ENCODE measurements at regions not wholly inside any gene's neighbourhood (a gene's known extent, or its start where the extent isn't known, plus 50 kb on each side); places are given as distances from the start of the nearest gene placed in this dataset.

DNA sequence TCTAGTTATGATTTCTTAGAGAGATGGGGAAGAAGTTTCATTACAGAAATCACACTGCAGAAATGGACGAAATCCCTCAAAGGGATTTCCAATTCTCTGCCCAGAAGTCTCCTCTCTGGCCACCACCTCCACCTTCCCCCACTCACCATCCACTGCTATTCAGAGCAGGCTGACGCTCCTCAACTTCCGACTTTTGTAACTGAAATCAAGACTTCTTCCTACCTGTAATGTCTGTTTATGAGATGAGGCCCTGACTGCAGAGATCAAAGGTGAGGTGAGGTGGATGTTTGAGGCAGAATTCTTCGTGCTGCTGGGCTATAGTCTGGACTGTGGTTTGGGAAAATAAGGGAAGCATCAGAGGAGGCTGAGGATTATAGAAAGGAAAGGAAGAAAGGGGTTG, 385.2 kb upstream of the ARID1B start:
- H3K27ac ChIP-seq (ENCODE audit: low read depth, low read length): no peak overlapping the region
- 63 to 85% (median 81%) methylated on average over 4 of the region's 4 CpGs for WGBS, 3 donors

- no peak overlapping the region for H3K27ac ChIP-seq (ENCODE audit: low read depth, low read length)
- 67 to 71% (median 70%) methylated on average over 11 of the region's 11 CpGs for WGBS, 3 donors
These were observed 386.0 kb upstream of the ARID1B start for GRCh38 chr6:156391061-156391672.

GRCh38 chr6:156390621-156391020, 386.6 kb upstream of the ARID1B start:
- H3K27ac ChIP-seq (ENCODE audit: low read depth, low read length): no peak overlapping the region
- WGBS, 3 donors: 74 to 87% (median 82%) methylated on average over 3 of the region's 3 CpGs

DNA sequence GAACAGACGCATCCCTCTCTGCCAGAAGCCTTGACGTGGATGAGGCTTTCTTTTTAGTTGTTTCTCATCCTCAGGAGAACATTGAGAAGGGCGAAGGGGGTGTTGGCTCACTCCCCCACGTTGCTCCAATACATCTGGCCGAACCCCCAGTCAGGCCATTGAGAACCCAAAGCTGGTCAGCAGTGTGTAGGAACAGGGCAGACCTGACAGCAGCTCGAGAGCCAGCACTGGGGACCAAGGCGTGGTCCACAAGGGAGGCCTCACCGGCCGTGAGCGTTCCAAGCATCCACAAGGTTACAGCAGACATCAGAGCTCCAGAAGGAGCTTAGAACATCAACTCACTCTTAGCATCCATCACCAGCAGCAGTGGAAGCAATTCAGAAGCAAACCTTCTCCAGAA, 387.9 kb upstream of the ARID1B start:
- 85 to 89% (median 89%) methylated on average over 10 of the region's 10 CpGs for WGBS, 3 donors

DNA sequence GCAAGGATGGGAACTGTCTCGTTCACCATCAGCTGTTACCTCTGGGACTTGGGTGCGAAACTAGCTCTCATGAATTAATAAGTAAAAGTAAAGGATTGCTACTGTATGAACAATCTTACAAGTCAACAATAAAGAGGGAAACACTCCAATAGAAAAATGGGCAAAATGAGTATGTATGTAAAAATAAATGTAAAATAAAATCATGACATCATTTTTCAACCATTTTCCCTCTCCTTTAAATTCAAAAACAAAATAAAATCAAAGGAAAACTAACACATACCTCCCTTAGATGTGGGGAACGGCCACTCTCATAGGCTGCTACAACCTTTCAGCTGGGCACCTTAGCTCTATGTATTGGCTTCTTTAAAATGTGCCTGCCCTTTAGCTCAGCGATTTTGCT, 389.7 kb upstream of the ARID1B start:
- no peak overlapping the region for H3K27ac ChIP-seq (ENCODE audit: low read depth, low read length)
- 89 to 93% (median 91%) methylated on average over 4 of the region's 4 CpGs for WGBS, 3 donors

More for the DNA sequence above, 387.9 kb upstream of the ARID1B start:
- no peak overlapping the region for H3K27ac ChIP-seq (ENCODE audit: low read depth, low read length)

- no peak overlapping the region for H3K27ac ChIP-seq (ENCODE audit: low read depth, low read length)
- 83 to 98% (median 93%) methylated on average over 2 of the region's 2 CpGs for WGBS, 3 donors
These were observed 394.1 kb upstream of the ARID1B start for GRCh38 chr6:156383059-156383458.

GRCh38 chr6:156379392-156380289, 397.5 kb upstream of the ARID1B start:
- no peak overlapping the region for H3K27ac ChIP-seq (ENCODE audit: low read depth, low read length)

GRCh38 chr6:156378853-156379252, 398.3 kb upstream of the ARID1B start:
- no peak overlapping the region for H3K27ac ChIP-seq (ENCODE audit: low read depth, low read length)
- WGBS, 3 donors: 58 to 83% (median 78%) methylated on average over 1 of the region's 1 CpG

More at GRCh38 chr6:156379392-156380289, 397.5 kb upstream of the ARID1B start:
- 69 to 86% (median 80%) methylated on average over 7 of the region's 7 CpGs for WGBS, 3 donors

DNA sequence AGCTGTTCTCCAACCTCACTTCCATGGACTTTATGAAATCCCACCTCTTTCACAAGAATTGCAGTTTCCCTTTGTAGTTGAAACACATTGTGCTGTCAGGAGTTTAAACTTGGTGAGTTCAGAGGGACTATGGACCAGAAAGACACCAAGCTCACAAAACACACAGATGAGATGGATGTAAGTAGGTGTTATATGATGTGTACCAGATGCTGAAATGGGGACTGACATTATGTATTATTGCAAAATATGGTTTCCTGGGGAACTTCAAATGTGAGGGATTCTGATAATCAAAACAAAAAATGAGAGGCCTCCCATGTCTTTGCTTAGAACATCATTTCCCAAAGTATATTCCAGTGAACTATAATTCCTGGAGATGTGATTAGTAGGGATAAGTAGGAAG, 401.1 kb upstream of the ARID1B start:
- no peak overlapping the region for H3K27ac ChIP-seq (ENCODE audit: low read depth, low read length)

DNA sequence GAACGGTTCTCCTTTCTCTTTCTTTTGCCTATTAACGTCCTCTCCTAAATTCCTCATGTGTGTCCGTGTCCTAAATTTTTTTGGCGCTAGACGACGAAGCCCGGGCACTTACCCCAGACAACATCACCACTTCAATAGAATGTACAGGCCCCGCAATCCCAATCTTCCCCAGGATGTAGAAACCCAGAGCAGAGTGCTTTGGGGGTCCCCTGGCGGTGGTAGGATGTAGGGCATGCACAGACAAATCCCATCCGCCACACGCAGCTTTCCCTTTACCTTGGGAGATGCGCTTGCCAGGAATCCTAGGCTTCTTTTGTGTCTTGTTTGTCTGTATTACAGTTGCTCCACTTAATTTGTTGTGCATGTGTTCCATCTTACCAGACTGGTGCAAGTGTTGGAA, 417.3 kb upstream of the ARID1B start:
- H3K27ac ChIP-seq (ENCODE audit: low read depth, low read length): no peak overlapping the region
- WGBS, 3 donors: 91 to 95% (median 95%) methylated on average over 12 of the region's 12 CpGs

DNA sequence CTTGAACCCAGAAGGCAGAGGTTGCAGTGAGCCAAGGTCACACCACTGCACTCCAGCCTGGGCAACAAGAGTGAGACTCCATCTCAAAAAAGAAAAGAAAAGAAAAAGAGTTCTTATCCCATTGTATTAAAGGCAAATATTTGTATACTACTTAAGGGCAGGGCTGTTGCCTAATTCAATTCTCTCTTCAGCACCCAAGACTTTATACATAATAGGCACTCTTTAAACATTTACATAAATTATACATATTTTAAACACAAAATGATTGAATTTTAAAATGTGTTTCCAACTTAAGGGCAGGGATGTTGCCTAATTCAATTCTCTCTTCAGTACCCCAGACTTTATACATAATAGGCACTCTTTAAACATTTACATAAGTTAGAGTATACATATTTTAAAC, 424.3 kb upstream of the ARID1B start:
- no peak overlapping the region for H3K27ac ChIP-seq (ENCODE audit: low read depth, low read length)

DNA sequence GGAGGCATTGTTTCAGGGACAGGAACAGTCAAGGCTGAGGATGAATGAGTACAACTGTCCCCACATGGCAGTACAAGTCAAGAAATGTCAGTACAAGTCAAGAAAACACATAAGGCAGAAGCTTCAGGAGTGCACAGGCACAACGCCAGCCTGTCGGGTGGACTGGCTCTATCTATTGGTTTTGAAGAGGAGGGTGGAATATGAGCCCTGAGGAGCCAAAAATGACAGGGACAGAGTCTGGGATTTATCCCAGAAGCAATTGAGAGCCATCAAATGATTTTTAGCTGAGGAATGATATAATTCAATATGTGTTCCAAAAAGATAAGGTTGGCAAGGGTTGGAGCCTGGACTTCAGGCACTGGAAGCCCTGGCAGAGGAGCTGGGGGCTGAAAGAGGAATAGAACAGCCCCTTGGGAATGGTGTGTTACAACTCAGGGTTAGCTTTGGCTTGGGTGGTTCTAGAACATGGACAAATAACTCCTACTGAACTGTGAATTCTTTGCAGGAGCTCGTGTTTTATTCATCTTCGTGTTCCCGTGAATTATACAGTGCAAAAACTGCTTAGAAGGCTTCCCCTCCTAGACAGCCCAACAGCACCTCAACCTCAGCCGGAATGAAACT, 425.7 kb upstream of the ARID1B start:
- WGBS, 3 donors: 83 to 88% (median 85%) methylated on average over 6 of the region's 6 CpGs
- no peak overlapping the region for H3K27ac ChIP-seq (ENCODE audit: low read depth, low read length)

- WGBS, 3 donors: 60 to 86% (median 82%) methylated on average over 4 of the region's 4 CpGs
- no peak overlapping the region for H3K27ac ChIP-seq (ENCODE audit: low read depth, low read length)
These were observed 426.8 kb upstream of the ARID1B start for GRCh38 chr6:156350337-156350736.

- no peak overlapping the region for H3K27ac ChIP-seq (ENCODE audit: low read depth, low read length)
- 36 to 69% (median 59%) methylated on average over 2 of the region's 2 CpGs for WGBS, 3 donors
These were observed 428.3 kb upstream of the ARID1B start for GRCh38 chr6:156348849-156349248.

DNA sequence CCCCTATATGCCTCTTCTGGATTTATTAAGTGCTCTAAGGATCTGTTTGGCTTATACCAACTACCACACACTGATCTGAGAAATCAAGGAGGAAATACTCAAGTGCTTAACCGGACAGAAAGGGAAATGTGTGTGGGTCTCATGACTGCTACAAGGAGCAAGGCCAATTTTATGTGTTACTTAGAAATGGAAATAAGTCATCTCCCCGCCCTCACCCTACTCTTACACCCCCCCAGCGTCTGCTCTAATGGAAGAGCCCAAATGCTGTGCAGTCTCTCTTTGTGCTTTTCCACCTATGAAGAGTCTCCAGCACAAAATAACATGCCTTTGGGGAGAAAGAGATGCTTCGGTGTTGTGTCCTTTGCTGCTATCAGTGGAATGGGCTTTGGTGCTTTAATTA, 428.8 kb upstream of the ARID1B start:
- H3K27ac ChIP-seq (ENCODE audit: low read depth, low read length): no peak overlapping the region
- WGBS, 3 donors: 34 to 49% (median 40%) methylated on average over 4 of the region's 4 CpGs

GRCh38 chr6:156347656-156348055, 429.5 kb upstream of the ARID1B start:
- 40 to 65% (median 49%) methylated on average over 6 of the region's 6 CpGs for WGBS, 3 donors
- no peak overlapping the region for H3K27ac ChIP-seq (ENCODE audit: low read depth, low read length)

DNA sequence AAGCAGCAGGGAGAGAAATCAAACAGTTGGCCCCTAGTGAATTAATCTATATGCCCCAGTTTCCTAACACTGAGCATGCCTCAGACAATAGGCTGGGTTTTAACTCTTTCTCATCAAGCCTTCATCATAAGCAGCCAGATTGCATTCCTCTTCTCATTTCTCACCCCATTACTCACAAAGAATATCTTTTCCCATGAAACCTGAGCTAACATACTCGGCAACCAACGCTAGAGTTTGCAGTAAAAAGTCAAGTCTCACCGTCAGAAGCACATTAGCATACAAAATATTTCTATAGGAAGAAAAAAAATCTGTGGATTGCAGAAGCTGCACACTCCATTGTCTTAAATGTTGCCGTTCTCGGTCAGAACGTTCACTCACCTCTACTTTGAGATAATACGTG, 429.9 kb upstream of the ARID1B start:
- 45 to 54% (median 46%) methylated on average over 7 of the region's 7 CpGs for WGBS, 3 donors
- no peak overlapping the region for H3K27ac ChIP-seq (ENCODE audit: low read depth, low read length)

DNA sequence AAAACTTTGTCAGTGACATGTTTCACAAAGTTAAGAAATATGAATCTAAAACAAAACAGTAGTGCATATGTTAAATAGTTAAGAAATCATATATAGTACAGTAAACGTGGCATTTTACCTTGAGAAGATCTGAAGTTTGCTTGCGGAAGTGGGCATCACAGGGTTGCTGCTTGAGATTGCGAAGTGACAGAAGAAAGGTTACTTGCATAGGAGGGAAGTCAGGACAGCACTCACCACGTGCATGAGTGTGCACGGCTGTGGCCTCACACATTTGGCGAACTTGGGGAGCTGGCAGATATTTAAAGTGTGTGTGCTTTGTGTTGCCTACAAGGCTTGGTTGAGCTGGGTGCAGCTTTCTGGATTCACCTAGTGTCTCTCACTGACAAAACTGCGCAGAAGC, 431.5 kb upstream of the ARID1B start:
- 65 to 70% (median 66%) methylated on average over 7 of the region's 7 CpGs for WGBS, 3 donors
- H3K27ac ChIP-seq (ENCODE audit: low read depth, low read length): no peak overlapping the region

DNA sequence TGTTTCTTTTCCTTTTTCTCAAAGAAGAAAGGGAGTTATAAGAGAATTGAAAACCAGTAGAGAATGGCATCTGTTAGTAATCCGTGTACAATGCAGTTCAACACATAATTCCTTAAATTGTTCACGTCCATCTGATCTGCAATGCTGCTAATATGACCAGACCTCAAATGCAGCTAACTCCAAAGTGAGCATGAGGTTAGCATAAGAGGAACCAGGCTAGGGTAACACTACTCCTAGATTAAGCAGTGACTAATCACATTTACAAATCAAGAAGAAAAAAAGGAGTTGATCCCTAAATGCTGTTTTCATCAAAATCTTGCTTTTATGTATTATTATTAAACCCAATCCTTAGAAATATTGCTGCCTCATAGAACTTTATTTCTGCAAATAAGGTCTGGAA, 432.7 kb upstream of the ARID1B start:
- 65 to 71% (median 70%) methylated on average over 2 of the region's 2 CpGs for WGBS, 3 donors
- H3K27ac ChIP-seq (ENCODE audit: low read depth, low read length): no peak overlapping the region

GRCh38 chr6:156337801-156338200, 439.4 kb upstream of the ARID1B start:
- H3K27ac ChIP-seq (ENCODE audit: low read depth, low read length): no peak overlapping the region
- WGBS, 3 donors: 65 to 72% (median 70%) methylated on average over 4 of the region's 4 CpGs
